Esophagus muscularis mucosa (tissue), 4 donors: ENCODE measurements at regions not wholly inside any gene's neighbourhood (a gene's known extent, or its start where the extent isn't known, plus 50 kb on each side); places are given as distances from the start of the nearest gene placed in this dataset.
A peak's percentile ranks its signal among the peaks of the same experiment; 100 is the strongest.
"Not testable (repeated sequence)": the region's sequence is repeated elsewhere in the genome, so short reads cannot be mapped to it uniquely, and the experiment has no call there.

ENCODE experiments used
- DNase-seq: peaks from one replicate; pipeline ENCODE4 v3.0.0-alpha.2; 2017; ENCODE audit errors: extremely low spot score
- H3K27ac ChIP-seq, 4 donors: fragments of 200-600 bp; sonication (generic); replicated peaks in 1 of 4; 1 replicate in 3 of 4; 2 replicates in 1 of 4; pipeline ENCODE4 v1.5.1; 2016 to 2019; ENCODE audit warnings: mild to moderate bottlenecking in 1 of 4
- H3K27me3 ChIP-seq, 4 donors: fragments of 200-600 bp; sonication (generic); one replicate each; pipeline versions ENCODE4 v1.5.1 to v1.6.0; 2016 to 2019
- H3K36me3 ChIP-seq, 4 donors: fragments of 200-600 bp; sonication (generic); one replicate each; pipeline ENCODE4 v1.5.1; 2016 to 2019
- H3K4me1 ChIP-seq, 4 donors: fragments of 200-600 bp; sonication (generic); one replicate each; pipeline ENCODE4 v1.5.1; 2016 to 2019
- H3K4me3 ChIP-seq, 4 donors: fragments of 200-600 bp; sonication (generic); 1 replicate in 2 of 4; 2 replicates in 2 of 4; pipeline ENCODE4 v1.5.1; 2016 to 2019; ENCODE audit warnings: mild to moderate bottlenecking in 4 of 4, moderate library complexity in 1 of 4
- H3K9me3 ChIP-seq, 4 donors: fragments of 200-600 bp; sonication (generic); 1 replicate in 3 of 4; 2 replicates in 1 of 4; pipeline ENCODE4 v1.5.1; 2016 to 2019
- EP300 ChIP-seq: sonication (generic); formaldehyde crosslinking; IDR thresholded peaks from one replicate; pipeline ENCODE4 v1.6.1; 2017; ENCODE audit warnings: antibody characterized with exemption
- POLR2A ChIP-seq: fragments of 450-650 bp; IDR thresholded peaks from one replicate; pipeline ENCODE4 v1.6.1; 2017; ENCODE audit warnings: antibody characterized with exemption, moderate library complexity, mild to moderate bottlenecking, low read depth
- POLR2AphosphoS5 ChIP-seq, 2 donors: sonication (generic); formaldehyde crosslinking; IDR thresholded peaks; one replicate each; pipeline ENCODE4 v1.6.1; 2017; ENCODE audit warnings: antibody characterized with exemption in 2 of 2
- WGBS: methylation state at CpG from one replicate; pipeline ENCODE4 v1.1.5; 2018; 5-methylcytosine and 5-hydroxymethylcytosine counted together
- intact Hi-C: fragments of 100-400 bp; cut with DNase I; formaldehyde crosslinking; loops from one replicate; pipeline ENCODE4 v1.15.1; 2023
- TF ChIP-seq, protein P1 (sequence below), 3 experiments: fragments of 200-600 bp in 2 of 3; fragments of 450-650 bp in 1 of 3; sonication (generic) in 2 of 3; IDR thresholded peaks; one replicate each; pipeline ENCODE4 v1.5.1; 2017 to 2019; ENCODE audit warnings: antibody characterized with exemption in 3 of 3, mild to moderate bottlenecking in 2 of 3, moderate library complexity in 1 of 3

DNA sequence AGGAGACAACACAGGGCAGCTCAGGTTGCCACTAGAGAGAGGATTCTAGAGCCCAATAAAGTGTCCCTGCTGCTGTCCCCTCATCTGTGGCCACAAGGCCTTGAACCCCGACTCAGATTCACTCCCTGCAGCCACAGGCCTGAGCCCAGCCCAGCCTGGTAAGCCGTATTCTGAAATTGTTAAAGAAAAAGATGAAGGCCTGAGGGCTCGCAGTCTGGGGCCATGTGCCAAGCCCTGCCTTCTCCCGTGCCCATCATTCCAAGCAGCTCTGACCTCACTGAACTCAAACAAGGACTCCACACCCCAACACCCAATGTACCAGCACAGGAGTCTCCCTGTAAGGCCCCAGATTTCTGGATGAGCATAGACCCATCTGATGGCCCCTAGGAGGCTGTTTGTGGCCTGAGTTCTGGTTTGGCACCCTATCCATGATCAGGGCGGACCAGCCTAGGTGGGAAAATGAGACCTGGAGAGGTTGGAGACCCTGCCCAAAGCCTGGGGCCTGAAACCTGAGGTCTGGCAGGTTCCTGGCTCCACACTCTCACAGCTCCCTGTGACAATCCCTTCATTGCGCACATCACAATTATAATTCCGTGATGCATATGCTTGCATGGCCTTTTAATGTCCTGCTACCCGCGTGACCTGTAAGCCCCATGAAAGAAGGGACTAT, 62.0 kb upstream of the TOP1 start:
- intact Hi-C loops: loop anchor here (10.0 kb wide), 1 partner anchor 378 kb away; the partner anchor contains the start of gene LPIN3
- TF ChIP-seq, protein P1, sequence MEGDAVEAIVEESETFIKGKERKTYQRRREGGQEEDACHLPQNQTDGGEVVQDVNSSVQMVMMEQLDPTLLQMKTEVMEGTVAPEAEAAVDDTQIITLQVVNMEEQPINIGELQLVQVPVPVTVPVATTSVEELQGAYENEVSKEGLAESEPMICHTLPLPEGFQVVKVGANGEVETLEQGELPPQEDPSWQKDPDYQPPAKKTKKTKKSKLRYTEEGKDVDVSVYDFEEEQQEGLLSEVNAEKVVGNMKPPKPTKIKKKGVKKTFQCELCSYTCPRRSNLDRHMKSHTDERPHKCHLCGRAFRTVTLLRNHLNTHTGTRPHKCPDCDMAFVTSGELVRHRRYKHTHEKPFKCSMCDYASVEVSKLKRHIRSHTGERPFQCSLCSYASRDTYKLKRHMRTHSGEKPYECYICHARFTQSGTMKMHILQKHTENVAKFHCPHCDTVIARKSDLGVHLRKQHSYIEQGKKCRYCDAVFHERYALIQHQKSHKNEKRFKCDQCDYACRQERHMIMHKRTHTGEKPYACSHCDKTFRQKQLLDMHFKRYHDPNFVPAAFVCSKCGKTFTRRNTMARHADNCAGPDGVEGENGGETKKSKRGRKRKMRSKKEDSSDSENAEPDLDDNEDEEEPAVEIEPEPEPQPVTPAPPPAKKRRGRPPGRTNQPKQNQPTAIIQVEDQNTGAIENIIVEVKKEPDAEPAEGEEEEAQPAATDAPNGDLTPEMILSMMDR (IDR thresholded peaks at IDR 0.05): no peak
- TF ChIP-seq EP300: no peak
- TF ChIP-seq POLR2AphosphoS5 (IDR thresholded peaks at IDR 0.05): no peak
- no peak for TF ChIP-seq POLR2A
- peak; percentile 70 for DNase-seq

DNA sequence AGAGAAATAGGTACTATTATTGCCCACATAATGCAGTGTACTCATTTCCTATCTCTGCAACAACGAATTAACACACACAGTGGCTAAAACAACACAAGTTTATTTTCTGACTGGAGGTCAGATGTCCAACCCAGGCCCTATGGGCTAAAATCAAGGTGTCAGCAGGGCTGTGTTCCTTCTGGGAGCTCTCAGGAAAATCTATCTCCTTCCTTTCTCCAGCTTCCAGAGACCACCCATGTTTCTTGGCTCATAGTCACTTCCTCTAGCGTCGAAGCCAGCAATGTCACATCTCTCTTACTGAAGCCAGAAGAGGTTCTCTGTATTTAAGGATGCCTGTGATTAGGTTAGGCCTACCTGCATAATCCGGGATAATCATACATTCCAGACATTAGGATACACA, 60.9 kb upstream of the TOP1 start:
- DNase-seq: peak; percentile 5

More for the DNA sequence above, 62.0 kb upstream of the TOP1 start:
- H3K4me3 ChIP-seq: no peak overlapping the region
- WGBS: 86% methylated on average over 9 of the region's 9 CpGs
- H3K4me1 ChIP-seq: peaks cover 0 to 14% (median 10%) of the 10 kb centered on the region in 4 donors
- no peaks in the 10 kb centered on the region for H3K36me3 ChIP-seq
- no peaks in the 10 kb centered on the region for H3K27me3 ChIP-seq
- H3K9me3 ChIP-seq: no peaks in the 10 kb centered on the region
- no peak overlapping the region for H3K27ac ChIP-seq

DNA sequence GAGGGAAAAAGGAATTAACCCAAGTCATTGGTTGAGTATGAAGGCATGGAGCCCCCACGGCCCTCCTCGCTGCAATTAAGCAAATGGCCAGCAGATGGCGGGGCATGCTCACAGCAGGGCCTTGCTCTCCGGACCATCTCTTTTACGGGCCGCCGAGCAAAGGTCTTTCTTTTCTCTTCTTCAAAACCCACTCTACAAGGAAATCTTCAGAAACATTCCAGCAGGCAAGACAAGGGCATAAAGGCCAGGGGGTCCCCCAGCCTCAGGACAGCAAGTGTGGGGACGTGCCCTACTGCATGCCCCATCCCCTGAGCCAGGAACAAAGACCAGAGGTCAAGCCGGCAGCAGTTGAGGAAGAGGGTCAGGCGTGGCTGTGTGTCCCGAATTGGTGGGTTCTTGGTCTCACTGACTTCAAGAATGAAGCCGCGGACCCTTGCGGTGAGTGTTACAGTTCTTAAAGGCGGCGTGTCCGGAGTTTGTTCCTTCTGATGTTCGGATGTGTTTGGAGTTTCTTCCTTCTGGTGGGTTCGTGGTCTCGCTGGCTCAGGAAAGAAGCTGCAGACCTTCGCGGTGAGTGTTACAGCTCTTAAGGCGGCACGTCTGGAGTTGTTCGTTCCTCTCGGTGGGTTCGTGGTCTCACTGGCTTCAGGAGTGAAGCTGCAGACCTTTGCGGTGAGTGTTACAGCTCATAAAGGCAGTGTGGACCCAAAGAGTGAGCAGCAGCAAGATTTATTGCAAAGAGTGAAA, 59.6 kb upstream of the TOP1 start:
- not testable (repeated sequence) for H3K27ac ChIP-seq, H3K9me3 ChIP-seq, H3K36me3 ChIP-seq, H3K27me3 ChIP-seq
- 24% methylated on average over 22 of the region's 28 CpGs for WGBS
- peaks cover 0 to 11% (median 8%) of the 10 kb centered on the region in 4 donors for H3K4me1 ChIP-seq
- TF ChIP-seq, protein P1 (IDR thresholded peaks at IDR 0.05): peak; percentile 92 to 99 (median 93)
- peak in 1 of 2 donors; percentile 35 for TF ChIP-seq POLR2AphosphoS5 (IDR thresholded peaks at IDR 0.05)
- intact Hi-C loops: loop anchor here (10.0 kb wide), 1 partner anchor 376 kb away; the partner anchor contains the start of gene LPIN3
- peak; percentile 96 for DNase-seq
- peak overlapping the region; percentile 38 to 52 (median 44) for H3K4me3 ChIP-seq

More for the DNA sequence above, 60.9 kb upstream of the TOP1 start:
- H3K27ac ChIP-seq: no peak overlapping the region
- 53% methylated on average over 4 of the region's 4 CpGs for WGBS
- no peaks in the 10 kb centered on the region for H3K36me3 ChIP-seq
- TF ChIP-seq POLR2AphosphoS5 (IDR thresholded peaks at IDR 0.05): no peak
- TF ChIP-seq POLR2A: no peak
- no peak for TF ChIP-seq EP300
- TF ChIP-seq, protein P1 (IDR thresholded peaks at IDR 0.05): no peak
- no peaks in the 10 kb centered on the region for H3K27me3 ChIP-seq
- intact Hi-C loops: loop anchor here (10.0 kb wide), 1 partner anchor 377 kb away; the partner anchor contains the start of gene LPIN3
- H3K4me1 ChIP-seq: peaks cover 0 to 13% (median 9%) of the 10 kb centered on the region in 4 donors
- no peaks in the 10 kb centered on the region for H3K9me3 ChIP-seq
- no peak overlapping the region for H3K4me3 ChIP-seq

- TF ChIP-seq POLR2A (no peak), EP300 (no peak)
- DNase-seq: peak; percentile 89
- Histone ChIP-seq H3K9me3 (no peaks in the 10 kb centered on the region), H3K27me3 (no peaks in the 10 kb centered on the region), H3K36me3 (no peaks in the 10 kb centered on the region), H3K4me3 (no peak overlapping the region), H3K27ac (no peak overlapping the region), H3K4me1 (peaks cover 0 to 11% (median 8%) of the 10 kb centered on the region in 4 donors)
- WGBS: 90% methylated on average over 6 of the region's 6 CpGs
- intact Hi-C loops: loop anchor here (2.0 kb wide), 1 partner anchor 125 kb away; no protein-coding TSS in a partner anchor
Measured at GRCh38 chr20:40970218-40970617, 58.4 kb upstream of the TOP1 start.

DNA sequence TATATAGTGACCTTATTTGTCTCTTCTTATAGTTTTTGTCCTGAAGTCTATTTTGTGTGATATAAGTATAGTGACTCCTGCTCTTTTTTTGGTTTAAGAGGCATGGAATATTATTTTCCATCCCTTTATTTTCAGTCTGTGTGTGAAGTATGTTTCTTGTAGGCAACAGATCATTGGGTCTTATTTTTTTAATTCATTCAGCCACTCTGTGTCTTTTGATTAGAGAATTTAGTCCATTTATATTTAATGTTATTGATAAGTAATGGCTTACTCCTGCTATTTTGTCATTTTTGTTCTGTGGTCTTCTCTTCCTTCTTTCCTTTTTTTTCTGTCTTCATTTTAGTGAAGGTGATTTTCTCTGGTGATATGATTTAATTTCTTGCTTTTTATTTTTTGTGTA, 51.4 kb upstream of the TOP1 start:
- DNase-seq: no peak
- Histone ChIP-seq H3K4me3 (no peak overlapping the region), H3K27me3 (no peaks in the 10 kb centered on the region), H3K9me3 (peaks cover 0 to 17% (median 16%) of the 10 kb centered on the region in 4 donors), H3K27ac (no peak overlapping the region), H3K36me3 (no peaks in the 10 kb centered on the region), H3K4me1 (no peaks in the 10 kb centered on the region)
- TF ChIP-seq, protein P1 (IDR thresholded peaks at IDR 0.05): no peak
- no peak for TF ChIP-seq POLR2AphosphoS5 (IDR thresholded peaks at IDR 0.05)
- no peak for TF ChIP-seq EP300
- no peak for TF ChIP-seq POLR2A
- intact Hi-C loops: no loop called here
